Esophagus squamous epithelium (tissue), 5 donors: ENCODE measurements at regions not wholly inside any gene's neighbourhood (a gene's known extent, or its start where the extent isn't known, plus 50 kb on each side); places are given as distances from the start of the nearest gene placed in this dataset.

Source experiments
- DNase-seq: peaks from one replicate; lab custom pipeline; 2025; lab: John Stamatoyannopoulos, UW
- H3K27ac ChIP-seq, 4 donors: fragments of 200-600 bp; sonication (generic); one replicate each; pipeline ENCODE4 v1.5.1; 2016 to 2019; ENCODE audit warnings: mild to moderate bottlenecking in 1 of 4
- H3K27me3 ChIP-seq, 4 donors: fragments of 200-600 bp; sonication (generic); 1 replicate in 3 of 4; 2 replicates in 1 of 4; pipeline versions ENCODE4 v1.5.1 to v1.6.0; 2017 to 2021; ENCODE audit warnings: antibody characterized with exemption in 1 of 4
- H3K36me3 ChIP-seq, 3 donors: fragments of 200-600 bp; sonication (generic); one replicate each; pipeline ENCODE4 v1.5.1; 2016 to 2019
- H3K4me1 ChIP-seq, 3 donors: fragments of 200-600 bp; sonication (generic); one replicate each; pipeline ENCODE4 v1.5.1; 2017 to 2019
- H3K4me3 ChIP-seq, 4 donors: fragments of 200-600 bp; sonication (generic); 1 replicate in 3 of 4; 2 replicates in 1 of 4; pipeline ENCODE4 v1.5.1; 2016 to 2019; ENCODE audit warnings: mild to moderate bottlenecking in 2 of 4, moderate library complexity in 1 of 4
- H3K9me3 ChIP-seq, 3 donors: fragments of 200-600 bp; sonication (generic); one replicate each; pipeline ENCODE4 v1.5.1; 2016 to 2019
- CTCF ChIP-seq, 6 experiments: fragments of 450-650 bp in 4 of 6; fragments of 200-600 bp in 2 of 6; sonication (generic) in 2 of 6; IDR thresholded peaks; one replicate each; pipeline ENCODE4 v1.5.1; 2016 to 2019; ENCODE audit warnings: antibody characterized with exemption in 6 of 6, mild to moderate bottlenecking in 4 of 6, moderate library complexity in 4 of 6
- POLR2A ChIP-seq, 4 donors: fragments of 450-650 bp; IDR thresholded peaks; one replicate each; pipeline ENCODE4 v1.6.1; 2017; ENCODE audit warnings: antibody characterized with exemption in 4 of 4, mild to moderate bottlenecking in 4 of 4, moderate library complexity in 3 of 4
- WGBS, 2 donors: methylation state at CpG; one replicate each; pipeline ENCODE4 v1.1.5; 2018; 5-methylcytosine and 5-hydroxymethylcytosine counted together
- intact Hi-C: fragments of 100-400 bp; cut with DNase I; formaldehyde crosslinking; loops from one replicate; pipeline ENCODE4 v1.15.0; 2022
- donor health status: DM: yes; HTN: yes; CAD: no.

- no peak overlapping the region for H3K27ac ChIP-seq
- DNase-seq = no peak
- H3K4me3 ChIP-seq = no peak overlapping the region
- no peak for TF ChIP-seq POLR2A (IDR thresholded peaks at IDR 0.05)
- TF ChIP-seq CTCF (IDR thresholded peaks at IDR 0.05) = no peak
- peaks cover 0 to 4% (median 0%) of the 10 kb centered on the region in 3 donors for H3K9me3 ChIP-seq
- H3K36me3 ChIP-seq = no peaks in the 10 kb centered on the region
- no peaks in the 10 kb centered on the region for H3K4me1 ChIP-seq
- WGBS, 2 donors = 52 to 81% methylated on average over 1 of the region's 1 CpG
- no peaks in the 10 kb centered on the region for H3K27me3 ChIP-seq
- intact Hi-C loops = no loop called here
Measured at GRCh38 chr19:20416661-20417060, 148.9 kb downstream of the ZNF737 start.

GRCh38 chr19:20414120-20414519, 151.5 kb downstream of the ZNF737 start:
- H3K27ac ChIP-seq = no peak overlapping the region
- no peaks in the 10 kb centered on the region for H3K4me1 ChIP-seq
- intact Hi-C loops = no loop called here
- WGBS, 2 donors = 85 to 100% methylated on average over 2 of the region's 2 CpGs
- TF ChIP-seq CTCF (IDR thresholded peaks at IDR 0.05) (no peak), POLR2A (IDR thresholded peaks at IDR 0.05) (no peak)
- H3K4me3 ChIP-seq = no peak overlapping the region
- H3K9me3 ChIP-seq = peaks cover 0 to 8% (median 0%) of the 10 kb centered on the region in 3 donors
- no peaks in the 10 kb centered on the region for H3K27me3 ChIP-seq
- no peak for DNase-seq
- no peaks in the 10 kb centered on the region for H3K36me3 ChIP-seq

GRCh38 chr19:20413705-20414104, 151.9 kb downstream of the ZNF737 start:
- no peak overlapping the region for H3K27ac ChIP-seq
- WGBS, 2 donors = 74 to 87% methylated on average over 3 of the region's 3 CpGs
- H3K36me3 ChIP-seq = no peaks in the 10 kb centered on the region
- H3K9me3 ChIP-seq = peaks cover 0 to 8% (median 0%) of the 10 kb centered on the region in 3 donors
- TF ChIP-seq POLR2A (IDR thresholded peaks at IDR 0.05) (no peak), CTCF (IDR thresholded peaks at IDR 0.05) (no peak)
- intact Hi-C loops = no loop called here
- no peaks in the 10 kb centered on the region for H3K27me3 ChIP-seq
- H3K4me3 ChIP-seq = no peak overlapping the region
- H3K4me1 ChIP-seq = no peaks in the 10 kb centered on the region
- DNase-seq = no peak

GRCh38 chr19:20412846-20413245, 152.7 kb downstream of the ZNF737 start:
- Histone ChIP-seq H3K36me3 (peaks cover 0 to 6% (median 0%) of the 10 kb centered on the region in 3 donors), H3K9me3 (peaks cover 0 to 8% (median 0%) of the 10 kb centered on the region in 3 donors), H3K4me3 (no peak overlapping the region), H3K4me1 (no peaks in the 10 kb centered on the region), H3K27ac (no peak overlapping the region), H3K27me3 (no peaks in the 10 kb centered on the region)
- intact Hi-C loops = no loop called here
- no peak for DNase-seq
- TF ChIP-seq POLR2A (IDR thresholded peaks at IDR 0.05) = no peak
- no peak for TF ChIP-seq CTCF (IDR thresholded peaks at IDR 0.05)

- DNase-seq = no peak
- Histone ChIP-seq H3K4me3 (no peak overlapping the region), H3K27me3 (no peaks in the 10 kb centered on the region), H3K36me3 (no peaks in the 10 kb centered on the region), H3K9me3 (peaks cover 0 to 83% (median 60%) of the 10 kb centered on the region in 3 donors), H3K27ac (no peak overlapping the region), H3K4me1 (no peaks in the 10 kb centered on the region)
- no peak for TF ChIP-seq POLR2A (IDR thresholded peaks at IDR 0.05)
- no peak for TF ChIP-seq CTCF (IDR thresholded peaks at IDR 0.05)
- intact Hi-C loops = no loop called here
Measured at GRCh38 chr19:20397292-20397691, 168.3 kb downstream of the ZNF737 start.
